ENCODE measurements at regions not wholly inside any gene's neighbourhood (a gene's known extent, or its start where the extent isn't known, plus 50 kb on each side); places are given as distances from the start of the nearest gene placed in this dataset.

DNA sequence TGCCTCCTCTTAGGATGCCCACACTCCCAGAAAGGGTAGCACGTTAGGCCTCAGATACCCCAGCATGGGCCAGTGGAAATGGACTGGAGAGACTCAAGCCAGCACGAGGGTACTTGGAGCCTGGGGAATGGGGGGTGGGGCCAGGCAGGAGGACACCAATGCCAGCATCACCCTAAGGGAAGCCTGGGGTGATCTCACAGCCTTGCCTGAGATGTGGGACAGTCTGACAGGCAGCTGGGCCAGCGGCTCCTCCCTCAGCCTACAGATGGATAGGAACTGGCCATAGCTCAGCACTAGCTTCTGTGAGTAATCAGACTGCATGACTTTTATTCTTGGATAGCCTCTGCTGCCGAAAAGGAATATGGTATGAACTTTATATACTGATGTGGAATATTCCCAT lies 59.6 kb upstream of the MRPS22 start:
- TF ChIP-seq CTCF (IDR thresholded peaks at IDR 0.05) (no peak), POLR2A (IDR thresholded peaks at IDR 0.05) (no peak)

Measured in lower leg skin (tissue), 3 donors.